Uterus (tissue), 3 donors: ENCODE measurements at regions not wholly inside any gene's neighbourhood (a gene's known extent, or its start where the extent isn't known, plus 50 kb on each side); places are given as distances from the start of the nearest gene placed in this dataset.

Experiments
- DNase-seq, 2 donors: peaks; one replicate each; pipeline ENCODE4 v3.0.0-alpha.2; 2019 to 2020
- H3K27ac ChIP-seq, 2 donors: fragments of 200-600 bp; sonication (generic); 1 replicate in 1 of 2; 2 replicates in 1 of 2; pipeline ENCODE4 v1.5.1; 2016 to 2018
- H3K27me3 ChIP-seq, 2 donors: fragments of 200-600 bp; sonication (generic); one replicate each; pipeline ENCODE4 v1.5.1; 2018 to 2019; ENCODE audit warnings: control low read depth in 1 of 2
- H3K36me3 ChIP-seq, 2 donors: fragments of 200-600 bp; sonication (generic); one replicate each; pipeline ENCODE4 v1.5.1; 2019; ENCODE audit warnings: control low read depth in 1 of 2
- H3K4me1 ChIP-seq, 2 donors: fragments of 200-600 bp; sonication (generic); one replicate each; pipeline ENCODE4 v1.5.1; 2018 to 2019; ENCODE audit warnings: control low read depth in 1 of 2
- H3K4me3 ChIP-seq, 2 donors: fragments of 200-600 bp; sonication (generic); 1 replicate in 1 of 2; 2 replicates in 1 of 2; pipeline ENCODE4 v1.5.1; 2018 to 2019; ENCODE audit warnings: mild to moderate bottlenecking in 1 of 2
- H3K9me3 ChIP-seq, 2 donors: fragments of 200-600 bp; sonication (generic); one replicate each; pipeline ENCODE4 v1.5.1; 2019; ENCODE audit warnings: control low read depth in 1 of 2
- POLR2A ChIP-seq, 2 donors: fragments of 450-650 bp; IDR thresholded peaks; one replicate each; pipeline ENCODE4 v1.6.1; 2016; ENCODE audit warnings: antibody characterized with exemption in 2 of 2, mild to moderate bottlenecking in 1 of 2, moderate library complexity in 1 of 2
- intact Hi-C: fragments of 100-400 bp; cut with DNase I; formaldehyde crosslinking; loops from one replicate; pipeline ENCODE4 v1.15.1; 2023; ENCODE audit warnings: low total_unique reads
- TF ChIP-seq, protein P1 (sequence below), 4 experiments: fragments of 200-600 bp in 2 of 4; fragments of 450-650 bp in 2 of 4; sonication (generic) in 2 of 4; IDR thresholded peaks; one replicate each; pipeline ENCODE4 v1.5.1; 2016 to 2019; ENCODE audit warnings: antibody characterized with exemption in 4 of 4, mild to moderate bottlenecking in 2 of 4, moderate library complexity in 1 of 4
- donor health status: DM: yes; HTN: yes; CAD: no.

DNA sequence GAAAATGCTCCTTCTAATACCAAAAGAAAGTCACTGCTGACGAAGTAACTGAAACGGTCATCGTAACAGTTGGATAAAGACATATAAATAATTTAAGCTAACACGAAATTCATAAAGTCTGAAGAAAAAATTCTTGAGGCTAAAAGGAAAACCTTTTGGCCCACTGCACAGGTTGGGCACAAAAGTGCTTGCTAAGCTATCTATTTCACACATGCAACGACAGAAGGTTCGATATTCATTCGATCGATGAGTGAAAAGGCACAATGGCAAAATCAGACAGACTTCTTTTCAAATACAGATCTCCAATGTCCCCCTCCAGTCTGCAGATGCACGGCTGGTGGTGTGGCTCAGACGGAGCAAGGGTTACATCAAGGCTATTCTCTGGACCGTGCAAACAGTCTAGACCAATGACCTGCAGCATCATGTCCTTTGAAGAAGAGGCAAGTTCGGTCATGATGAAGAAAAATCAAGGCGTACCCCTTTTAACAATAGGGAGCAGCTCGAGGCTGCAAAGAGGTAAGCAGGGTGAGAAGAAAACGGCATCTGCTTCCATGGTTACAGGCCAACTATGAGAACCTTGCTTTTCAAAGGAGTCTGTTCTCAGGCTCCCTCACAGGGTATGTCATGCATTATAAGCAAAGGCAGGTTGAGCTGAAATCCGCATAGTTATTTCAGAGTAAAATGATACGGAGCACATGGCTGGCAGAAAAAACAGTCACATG, 579.6 kb downstream of the USP25 start:
- peak overlapping the region; percentile 86 to 96 for H3K27ac ChIP-seq
- H3K27me3 ChIP-seq, result no peaks in the 10 kb centered on the region
- no peaks in the 10 kb centered on the region for H3K36me3 ChIP-seq
- TF ChIP-seq, protein P1, sequence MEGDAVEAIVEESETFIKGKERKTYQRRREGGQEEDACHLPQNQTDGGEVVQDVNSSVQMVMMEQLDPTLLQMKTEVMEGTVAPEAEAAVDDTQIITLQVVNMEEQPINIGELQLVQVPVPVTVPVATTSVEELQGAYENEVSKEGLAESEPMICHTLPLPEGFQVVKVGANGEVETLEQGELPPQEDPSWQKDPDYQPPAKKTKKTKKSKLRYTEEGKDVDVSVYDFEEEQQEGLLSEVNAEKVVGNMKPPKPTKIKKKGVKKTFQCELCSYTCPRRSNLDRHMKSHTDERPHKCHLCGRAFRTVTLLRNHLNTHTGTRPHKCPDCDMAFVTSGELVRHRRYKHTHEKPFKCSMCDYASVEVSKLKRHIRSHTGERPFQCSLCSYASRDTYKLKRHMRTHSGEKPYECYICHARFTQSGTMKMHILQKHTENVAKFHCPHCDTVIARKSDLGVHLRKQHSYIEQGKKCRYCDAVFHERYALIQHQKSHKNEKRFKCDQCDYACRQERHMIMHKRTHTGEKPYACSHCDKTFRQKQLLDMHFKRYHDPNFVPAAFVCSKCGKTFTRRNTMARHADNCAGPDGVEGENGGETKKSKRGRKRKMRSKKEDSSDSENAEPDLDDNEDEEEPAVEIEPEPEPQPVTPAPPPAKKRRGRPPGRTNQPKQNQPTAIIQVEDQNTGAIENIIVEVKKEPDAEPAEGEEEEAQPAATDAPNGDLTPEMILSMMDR (IDR thresholded peaks at IDR 0.05), result no peak
- TF ChIP-seq POLR2A (IDR thresholded peaks at IDR 0.05), result no peak
- no peaks in the 10 kb centered on the region for H3K9me3 ChIP-seq
- H3K4me3 ChIP-seq, result peak overlapping the region; percentile 3 to 8
- DNase-seq, result no peak
- H3K4me1 ChIP-seq, result peaks cover 0 to 11% of the 10 kb centered on the region in 2 donors
- intact Hi-C loops, result no loop called here

DNA sequence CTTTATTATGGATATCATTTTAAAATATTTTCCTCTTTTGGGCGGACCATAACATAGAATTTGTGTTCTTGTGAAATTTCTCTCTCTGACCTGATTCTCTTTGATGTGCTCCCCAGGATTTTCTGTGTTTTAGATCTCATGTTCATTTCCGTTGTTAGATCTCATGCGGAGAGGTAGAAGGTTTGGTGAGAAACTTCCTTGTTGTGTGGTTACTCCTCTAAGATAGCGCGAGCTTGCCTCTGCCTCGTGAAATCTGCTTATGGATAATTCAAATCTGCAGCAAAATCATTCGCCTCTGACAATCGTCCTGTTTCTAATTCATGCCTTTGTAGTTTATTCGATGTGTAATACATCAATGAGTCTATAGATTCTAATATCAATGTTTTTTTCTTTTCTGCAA, 580.4 kb downstream of the USP25 start:
- Histone ChIP-seq H3K4me1 (peaks cover 0 to 11% of the 10 kb centered on the region in 2 donors), H3K9me3 (no peaks in the 10 kb centered on the region), H3K27ac (peak overlapping the region; percentile 86 to 96), H3K27me3 (no peaks in the 10 kb centered on the region), H3K36me3 (no peaks in the 10 kb centered on the region), H3K4me3 (no peak overlapping the region)
- intact Hi-C loops, result no loop called here
- no peak for DNase-seq
- no peak for TF ChIP-seq POLR2A (IDR thresholded peaks at IDR 0.05)
- TF ChIP-seq, protein P1 (IDR thresholded peaks at IDR 0.05), result no peak

DNA sequence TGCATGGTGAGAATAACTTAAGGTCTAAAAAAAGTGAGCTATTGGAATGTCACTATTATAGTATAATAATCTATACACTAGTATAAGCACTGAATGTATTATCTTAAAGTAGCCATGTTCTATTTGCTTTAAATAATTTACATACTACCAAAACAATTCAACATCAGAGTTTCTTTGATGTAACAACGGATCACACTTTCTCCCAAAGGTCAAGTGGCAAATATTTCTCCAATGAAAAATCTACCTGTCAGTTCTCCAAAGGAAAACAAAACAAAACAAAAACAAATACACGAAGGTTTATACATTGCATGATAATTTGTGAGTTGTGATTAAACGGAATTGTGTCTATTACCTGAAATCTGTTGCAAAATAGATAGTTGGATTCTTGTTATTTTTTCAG, 581.4 kb downstream of the USP25 start:
- no peaks in the 10 kb centered on the region for H3K36me3 ChIP-seq
- H3K9me3 ChIP-seq, result no peaks in the 10 kb centered on the region
- DNase-seq, result no peak
- H3K4me1 ChIP-seq, result peaks cover 0 to 11% of the 10 kb centered on the region in 2 donors
- H3K27me3 ChIP-seq, result no peaks in the 10 kb centered on the region
- H3K27ac ChIP-seq, result peak overlapping the region; percentile 86 to 96
- TF ChIP-seq, protein P1 (IDR thresholded peaks at IDR 0.05), result no peak
- no peak for TF ChIP-seq POLR2A (IDR thresholded peaks at IDR 0.05)
- intact Hi-C loops, result no loop called here
- no peak overlapping the region for H3K4me3 ChIP-seq

DNA sequence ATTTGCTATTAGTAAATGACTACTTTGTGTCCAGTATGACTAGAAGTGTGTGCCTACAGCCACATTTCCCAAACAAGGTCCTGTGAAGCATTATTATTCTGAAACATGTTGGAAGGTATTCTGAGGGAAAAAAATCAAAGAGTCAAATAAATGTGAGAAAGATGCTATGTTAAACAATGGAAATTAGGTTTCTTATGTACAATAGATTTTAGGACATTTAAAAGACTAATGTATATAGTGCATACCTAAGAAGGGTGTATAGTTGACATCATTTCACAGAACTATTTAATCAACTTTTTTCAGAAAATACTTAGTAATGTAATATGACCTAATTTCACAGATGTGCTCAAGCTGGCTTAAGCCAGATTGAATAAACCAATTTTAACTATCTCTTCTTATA, 582.5 kb downstream of the USP25 start:
- Histone ChIP-seq H3K27me3 (no peaks in the 10 kb centered on the region), H3K4me1 (peaks cover 0 to 17% of the 10 kb centered on the region in 2 donors), H3K27ac (peak overlapping the region; percentile 86 to 96), H3K9me3 (no peaks in the 10 kb centered on the region), H3K36me3 (no peaks in the 10 kb centered on the region), H3K4me3 (no peak overlapping the region)
- intact Hi-C loops, result no loop called here
- TF ChIP-seq POLR2A (IDR thresholded peaks at IDR 0.05), result no peak
- TF ChIP-seq, protein P1 (IDR thresholded peaks at IDR 0.05), result no peak
- DNase-seq, result no peak

DNA sequence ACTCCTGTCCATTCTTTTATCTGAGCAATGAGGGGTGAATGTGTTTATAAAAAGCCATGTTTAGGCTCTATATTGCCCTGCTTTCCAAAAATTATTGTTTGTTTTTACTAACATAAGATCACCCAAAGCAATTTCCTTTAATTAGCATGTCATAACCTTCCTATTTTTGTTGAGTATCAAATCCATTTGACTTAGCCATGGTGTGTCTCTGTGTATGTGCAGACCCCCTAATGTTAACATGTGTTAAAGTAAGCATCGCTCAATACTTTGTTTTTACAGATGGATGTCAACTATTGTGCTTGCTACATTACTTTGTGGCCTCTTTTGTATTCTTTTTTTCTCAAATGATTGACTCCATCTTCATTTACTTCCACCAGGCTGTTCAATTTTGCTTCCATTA, 585.4 kb downstream of the USP25 start:
- no peak for DNase-seq
- H3K4me3 ChIP-seq, result no peak overlapping the region
- H3K27ac ChIP-seq, result peak overlapping the region; percentile 86 to 96
- no peaks in the 10 kb centered on the region for H3K9me3 ChIP-seq
- H3K27me3 ChIP-seq, result no peaks in the 10 kb centered on the region
- intact Hi-C loops, result no loop called here
- TF ChIP-seq, protein P1 (IDR thresholded peaks at IDR 0.05), result no peak
- no peaks in the 10 kb centered on the region for H3K36me3 ChIP-seq
- H3K4me1 ChIP-seq, result peaks cover 0 to 20% of the 10 kb centered on the region in 2 donors
